Activated T-cell treated with anti-CD3 and anti-CD28 coated beads for 24 hours (primary cell): ENCODE measurements at regions not wholly inside any gene's neighbourhood (a gene's known extent, or its start where the extent isn't known, plus 50 kb on each side); places are given as distances from the start of the nearest gene placed in this dataset.
"Not testable (repeated sequence)": the region's sequence is repeated elsewhere in the genome, so short reads cannot be mapped to it uniquely, and the experiment has no call there.

ENCODE experiments used
- DNase-seq: peaks from one replicate; pipeline ENCODE4 v3.0.0-alpha.2; 2020; ENCODE audit warnings: low read depth

DNA sequence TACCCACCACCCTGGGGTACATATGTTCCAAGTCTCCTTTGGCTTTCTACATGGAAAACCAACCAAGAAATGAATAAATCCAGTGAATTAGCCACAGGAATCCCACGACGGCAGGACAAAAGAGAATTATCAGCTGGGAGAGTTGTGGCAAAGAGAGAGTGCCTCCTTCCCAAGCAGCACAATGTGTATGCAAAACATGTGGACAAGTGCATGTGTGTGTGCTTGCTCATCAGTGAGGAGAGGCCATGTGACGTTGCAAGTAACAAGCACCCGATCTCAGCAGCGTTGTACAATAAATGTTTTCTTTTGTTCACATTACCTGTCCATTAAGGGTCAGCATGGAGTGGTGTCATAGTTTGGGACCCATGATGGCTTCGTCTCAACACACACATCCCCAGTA, 50.0 kb upstream of the EMX2 start:
- DNase-seq = no peak

DNA sequence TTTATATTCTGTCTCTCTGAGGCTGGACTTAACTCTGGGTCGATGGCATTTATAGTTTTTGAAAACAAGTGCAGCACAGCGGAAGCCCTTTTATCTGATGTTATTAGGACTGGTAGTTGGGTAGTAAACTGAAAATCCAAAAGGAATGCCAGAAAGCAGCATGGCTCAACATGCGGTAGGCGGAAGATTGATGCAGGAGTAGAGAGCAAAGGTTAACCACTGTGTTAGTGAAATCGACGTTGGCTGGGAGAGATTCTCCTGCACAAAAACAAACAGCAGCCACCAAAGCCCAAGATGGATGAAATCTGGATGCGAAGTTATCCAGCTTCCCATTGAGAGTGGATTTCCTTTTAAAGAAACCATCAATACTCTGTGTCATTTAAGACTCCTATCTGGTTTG, 54.5 kb upstream of the EMX2 start:
- DNase-seq = no peak

DNA sequence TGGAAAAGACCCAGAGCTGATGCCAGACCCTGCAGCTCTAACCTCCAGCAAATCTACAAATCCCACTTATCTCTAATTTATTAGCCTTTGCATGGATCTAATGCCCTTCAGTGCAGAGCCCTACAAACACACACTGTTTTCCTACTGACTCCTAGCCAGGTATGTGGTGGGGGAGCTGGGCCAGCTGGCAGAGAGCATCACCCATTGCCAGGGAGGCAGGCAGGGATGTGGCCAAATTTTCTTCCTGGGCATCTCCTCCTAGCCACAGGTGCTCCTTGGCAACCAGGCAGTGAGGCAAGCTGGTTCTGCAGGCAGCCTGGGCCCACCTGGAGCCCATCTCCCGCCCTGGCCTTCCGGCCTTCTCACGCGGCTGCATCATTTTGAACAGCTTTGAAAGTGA, 55.9 kb upstream of the EMX2 start:
- no peak for DNase-seq

DNA sequence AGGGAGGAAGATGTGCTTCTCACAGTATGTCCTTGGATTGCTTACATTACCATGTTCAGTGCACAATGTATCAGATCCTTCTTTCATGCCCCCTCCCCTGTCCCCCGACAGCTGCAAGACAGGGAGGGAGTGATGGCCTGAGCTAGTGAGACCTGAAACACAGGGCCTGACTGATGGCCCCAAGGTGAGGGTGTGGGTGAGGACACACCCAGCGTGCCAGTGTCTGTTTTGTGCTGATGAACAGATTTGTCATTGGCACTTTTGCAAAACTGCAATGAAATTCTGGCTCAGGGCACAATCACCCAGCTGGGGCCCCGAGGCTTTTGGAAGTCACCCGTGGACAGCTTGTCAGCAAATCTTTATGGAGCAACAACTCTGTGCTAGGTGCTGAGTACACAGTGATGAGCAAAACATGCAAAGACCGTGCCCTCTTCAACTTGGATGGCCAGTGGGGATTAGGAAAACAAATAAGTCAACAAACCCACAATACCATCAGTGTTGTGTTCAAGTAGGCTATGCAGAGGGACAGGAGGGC, 59.4 kb upstream of the EMX2 start:
- no peak for DNase-seq

DNA sequence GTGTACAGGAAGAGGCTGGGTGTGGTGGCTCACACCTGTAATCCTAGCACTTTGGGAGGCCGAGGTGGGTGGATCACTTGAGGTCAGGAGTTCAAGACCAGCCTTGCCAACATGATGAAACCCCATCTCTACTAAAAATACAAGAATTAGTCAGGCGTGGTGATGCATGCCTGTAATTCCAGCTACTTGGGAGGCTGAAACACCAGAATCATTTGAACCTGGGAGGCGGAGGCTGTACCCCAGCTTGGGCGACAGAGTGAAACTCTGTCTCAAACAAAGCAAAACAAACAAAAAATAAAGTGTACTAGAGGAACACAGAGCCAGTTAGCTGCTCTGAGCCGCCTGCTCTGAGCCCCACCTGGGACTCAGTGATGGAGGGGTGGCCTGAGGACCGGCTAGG, 61.5 kb upstream of the EMX2 start:
- DNase-seq = not testable (repeated sequence)

DNA sequence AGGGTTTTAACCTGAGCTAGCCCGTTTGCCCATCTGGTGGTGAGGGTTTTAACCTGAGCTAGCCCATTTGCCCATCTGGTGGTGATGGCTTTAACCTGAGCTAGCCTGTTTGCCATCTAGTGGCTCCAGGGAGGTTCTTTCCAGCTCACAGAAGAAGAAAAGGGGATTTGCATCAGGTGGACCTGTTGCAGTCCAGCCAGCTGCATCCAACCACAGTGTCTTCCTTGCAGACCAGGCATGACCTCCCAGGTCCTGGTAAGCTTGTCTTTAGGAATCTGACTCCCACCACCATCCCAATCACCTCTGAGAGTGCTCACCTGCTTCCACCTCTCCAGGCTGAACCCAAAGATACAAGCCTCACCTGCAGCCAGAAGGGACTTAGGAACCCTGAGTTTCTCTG, 62.4 kb upstream of the EMX2 start:
- DNase-seq = no peak

DNA sequence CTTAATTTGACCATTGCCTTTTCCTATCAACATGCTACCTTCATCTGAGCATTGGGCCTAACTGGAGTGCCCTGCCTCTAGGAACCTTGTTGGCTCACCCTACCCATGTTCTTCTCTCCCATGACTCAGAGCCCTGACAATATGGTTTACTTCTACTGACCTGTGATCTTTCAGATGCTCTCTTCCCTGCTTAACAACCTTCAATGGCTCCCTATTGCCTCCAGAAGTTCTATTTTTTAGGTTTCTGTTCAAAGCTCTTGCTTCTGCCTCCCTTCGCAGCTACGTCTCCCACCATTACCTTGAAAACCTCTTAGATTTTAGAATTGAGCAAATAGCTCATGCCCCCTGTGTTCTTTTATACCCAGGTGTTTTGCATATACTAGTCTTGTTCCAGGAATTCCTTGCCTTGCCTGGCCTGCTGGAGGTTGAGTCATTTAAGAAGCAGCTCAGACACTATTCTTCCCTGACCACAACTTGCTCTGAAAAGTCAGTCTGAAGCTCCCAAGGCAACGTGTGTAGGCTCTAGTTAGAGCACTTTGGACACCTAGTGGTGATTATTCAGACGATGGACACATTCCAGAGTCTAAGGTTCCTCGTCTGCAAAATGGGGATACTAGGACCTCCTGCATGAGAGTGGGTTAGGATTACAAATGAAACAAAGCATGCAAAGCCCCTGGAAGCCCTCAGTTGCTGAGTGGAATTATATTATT, 64.4 kb upstream of the EMX2 start:
- DNase-seq = no peak

DNA sequence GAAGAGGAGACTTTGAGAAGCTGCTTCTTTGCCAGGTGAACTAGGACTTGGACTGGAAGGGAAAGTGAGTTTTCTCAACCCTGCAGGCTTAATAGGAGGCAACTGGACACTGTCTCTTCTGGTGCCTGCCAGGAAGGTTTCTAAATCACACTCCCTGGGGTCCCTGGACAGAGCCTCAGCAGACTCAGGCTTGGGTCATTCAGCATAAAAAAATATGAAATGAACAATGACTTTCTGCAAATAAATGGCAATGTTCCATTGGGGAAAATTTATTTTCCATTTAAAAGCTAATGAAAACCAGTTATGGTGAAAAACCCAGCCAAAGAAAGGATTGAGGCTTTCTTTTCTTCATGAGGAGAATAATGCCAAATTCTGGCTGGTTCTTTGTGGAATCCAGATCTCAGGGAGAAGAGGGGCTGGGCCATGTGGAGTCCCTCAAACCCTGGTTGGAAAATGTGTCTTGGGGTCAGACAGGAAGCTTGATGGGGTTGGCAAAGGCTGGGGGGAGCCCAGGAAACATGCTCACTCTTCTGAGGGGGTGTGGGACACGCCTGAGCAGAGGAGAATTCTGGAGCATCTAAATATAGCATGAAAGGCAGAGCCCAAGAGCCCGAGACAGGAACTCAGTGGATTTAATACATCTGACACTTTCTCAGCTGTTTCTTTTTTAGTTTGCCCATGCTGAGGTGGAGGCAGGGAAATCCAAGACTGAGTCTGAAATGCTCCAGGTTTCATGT, 65.2 kb upstream of the EMX2 start:
- DNase-seq = no peak

DNA sequence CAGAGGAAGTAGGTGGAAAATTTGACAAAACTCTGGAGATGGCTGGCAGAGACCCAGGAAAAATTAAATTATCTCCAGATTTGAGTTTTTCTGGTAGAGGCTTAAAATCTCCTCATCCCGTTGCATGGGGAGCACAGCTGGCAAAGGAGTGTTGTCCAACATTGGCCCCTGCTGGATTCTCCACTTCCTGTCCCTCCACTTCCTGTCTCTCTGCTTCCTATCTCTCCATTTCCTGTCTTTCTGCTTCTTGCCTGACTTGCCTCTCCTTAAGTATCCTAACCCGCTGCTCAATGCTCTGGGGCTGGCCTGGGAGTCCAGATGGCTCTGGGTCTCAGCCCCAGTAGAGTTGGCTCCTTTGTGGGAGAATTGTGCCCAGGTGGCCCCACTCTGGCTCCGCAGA, 65.8 kb upstream of the EMX2 start:
- no peak for DNase-seq

DNA sequence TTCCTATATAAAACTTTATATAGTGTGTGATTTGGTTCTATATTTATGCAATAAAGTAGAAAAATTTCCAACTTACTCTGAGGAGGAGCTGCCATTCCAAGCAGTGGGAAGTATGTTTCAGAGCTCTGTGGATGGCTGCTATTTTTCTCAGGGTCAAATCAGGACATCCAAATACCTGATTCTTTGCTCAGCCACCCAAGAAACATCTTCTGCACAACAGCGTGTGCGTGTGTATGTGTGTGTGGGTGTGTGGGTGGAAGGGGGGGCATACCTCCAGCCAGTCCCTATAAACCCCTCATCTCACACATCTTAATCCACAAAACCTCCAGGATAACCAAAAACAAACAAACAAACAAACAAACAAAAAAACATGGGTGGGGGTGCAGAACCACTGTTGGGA, 66.3 kb upstream of the EMX2 start:
- DNase-seq = no peak

DNA sequence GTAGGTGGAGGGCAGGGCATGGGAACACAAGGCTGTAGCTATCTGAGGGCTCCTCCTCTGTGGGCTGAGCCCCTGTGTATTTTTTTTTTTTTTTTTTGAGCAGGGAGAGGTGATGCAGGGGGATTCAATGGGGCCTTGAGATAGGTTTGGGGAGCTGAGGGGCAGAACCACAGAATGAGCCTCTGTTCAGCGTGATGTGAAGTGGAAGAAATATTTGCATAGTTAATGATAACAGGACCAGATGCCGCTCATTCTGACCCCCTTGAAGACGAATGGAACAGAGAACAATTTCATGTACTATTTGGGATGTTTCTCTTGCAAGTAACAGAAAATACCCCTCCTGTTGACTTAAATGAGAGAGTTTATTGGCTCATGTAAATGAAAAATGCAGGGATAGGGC, 69.7 kb upstream of the EMX2 start:
- no peak for DNase-seq

DNA sequence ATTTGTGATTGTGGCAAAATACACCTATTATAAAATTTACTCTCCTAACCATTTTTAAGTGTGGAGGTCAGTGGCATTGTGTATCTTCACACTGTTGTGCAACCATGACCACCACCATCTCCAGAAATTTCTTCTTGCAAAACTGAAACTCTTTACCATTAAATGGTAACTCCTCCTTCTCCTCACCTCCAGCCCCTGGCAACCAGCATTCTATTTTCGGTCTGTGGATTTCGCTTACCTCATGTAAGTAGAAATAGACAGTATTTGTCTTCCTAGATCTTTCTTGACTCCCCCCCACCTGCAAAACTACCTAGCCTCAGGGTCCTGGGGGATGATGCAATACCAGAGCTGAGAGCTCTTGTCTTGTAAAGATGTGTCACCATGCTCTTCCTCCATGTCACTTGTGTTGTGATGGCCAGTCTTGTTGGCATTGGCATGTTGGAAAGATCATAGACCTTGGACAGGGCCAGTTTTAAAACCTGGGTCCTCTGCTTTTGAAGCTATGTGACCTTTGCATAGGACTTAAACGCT, 71.1 kb upstream of the EMX2 start:
- no peak for DNase-seq

DNA sequence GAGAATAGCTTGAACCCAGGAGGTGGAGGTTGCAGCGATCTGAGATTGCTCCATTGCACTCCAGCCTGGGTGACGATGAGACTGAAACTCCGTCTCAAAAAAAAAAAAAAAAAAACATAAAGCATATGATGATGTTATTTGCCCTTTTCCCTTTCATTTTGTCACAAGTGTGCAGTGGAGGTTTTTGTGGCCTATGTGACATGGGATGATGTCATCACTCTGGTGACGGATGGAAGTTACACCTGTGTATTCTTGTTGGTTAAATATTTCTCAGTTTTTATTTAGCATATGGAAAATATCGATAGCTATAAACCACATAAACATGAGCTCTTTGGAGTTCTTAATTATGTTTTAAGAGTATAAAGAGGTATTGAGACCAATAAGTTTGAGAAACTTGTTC, 71.8 kb upstream of the EMX2 start:
- no peak for DNase-seq

DNA sequence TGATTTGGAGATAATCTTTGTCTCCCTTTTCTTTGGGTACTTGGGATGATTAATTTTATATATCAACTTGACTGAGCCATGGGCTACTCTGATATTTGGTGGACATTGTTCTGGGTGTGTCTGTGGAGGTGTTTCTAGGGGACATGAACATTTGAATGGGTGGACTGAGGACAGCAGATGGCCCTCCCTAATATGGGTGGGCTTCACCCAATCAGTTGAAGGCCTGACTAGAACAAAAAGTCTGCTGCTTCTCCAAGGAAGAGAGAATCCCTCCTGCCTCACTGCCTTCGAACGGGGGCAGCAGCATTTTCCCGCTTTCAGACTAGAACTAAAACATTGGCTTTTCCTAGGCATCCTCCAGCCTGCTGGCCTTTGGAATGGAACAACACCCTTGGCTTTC, 73.9 kb upstream of the EMX2 start:
- no peak for DNase-seq

DNA sequence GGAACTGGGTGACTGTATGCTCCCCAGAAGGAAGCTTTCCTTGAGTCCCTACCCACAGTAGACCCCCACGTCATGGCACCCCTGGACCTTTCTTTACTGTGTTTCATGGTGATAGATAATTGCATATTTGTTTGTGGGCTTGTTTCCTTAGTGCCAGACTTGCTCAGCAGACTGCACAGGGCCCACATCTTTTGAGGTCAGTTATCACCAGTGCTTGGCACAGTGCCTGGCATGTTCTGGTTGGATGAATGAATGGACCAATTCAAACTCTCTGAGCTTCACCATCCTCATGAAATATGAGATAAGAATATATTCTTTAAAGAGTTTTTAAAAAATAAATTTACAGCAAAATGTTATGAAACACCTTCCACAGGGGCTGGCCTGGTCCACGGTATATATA, 78.4 kb upstream of the EMX2 start:
- no peak for DNase-seq

DNA sequence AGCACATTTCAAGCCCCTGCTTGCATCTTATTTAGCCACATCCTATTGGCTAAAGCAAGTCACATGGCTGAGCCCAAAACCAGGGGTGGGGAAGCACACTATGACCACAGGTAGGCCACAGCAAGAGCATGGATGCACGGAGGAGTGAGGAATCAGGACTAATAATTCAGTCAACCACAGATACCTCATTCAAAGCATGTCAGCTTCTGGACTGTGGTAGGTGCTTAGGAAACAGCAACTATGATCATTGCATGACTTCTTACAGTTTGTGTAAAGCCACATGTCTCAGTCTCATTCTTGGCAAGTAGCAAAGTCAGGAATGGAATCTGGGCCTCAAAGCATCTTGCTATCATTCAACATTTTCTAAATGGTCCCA, 79.0 kb upstream of the EMX2 start:
- DNase-seq = no peak

DNA sequence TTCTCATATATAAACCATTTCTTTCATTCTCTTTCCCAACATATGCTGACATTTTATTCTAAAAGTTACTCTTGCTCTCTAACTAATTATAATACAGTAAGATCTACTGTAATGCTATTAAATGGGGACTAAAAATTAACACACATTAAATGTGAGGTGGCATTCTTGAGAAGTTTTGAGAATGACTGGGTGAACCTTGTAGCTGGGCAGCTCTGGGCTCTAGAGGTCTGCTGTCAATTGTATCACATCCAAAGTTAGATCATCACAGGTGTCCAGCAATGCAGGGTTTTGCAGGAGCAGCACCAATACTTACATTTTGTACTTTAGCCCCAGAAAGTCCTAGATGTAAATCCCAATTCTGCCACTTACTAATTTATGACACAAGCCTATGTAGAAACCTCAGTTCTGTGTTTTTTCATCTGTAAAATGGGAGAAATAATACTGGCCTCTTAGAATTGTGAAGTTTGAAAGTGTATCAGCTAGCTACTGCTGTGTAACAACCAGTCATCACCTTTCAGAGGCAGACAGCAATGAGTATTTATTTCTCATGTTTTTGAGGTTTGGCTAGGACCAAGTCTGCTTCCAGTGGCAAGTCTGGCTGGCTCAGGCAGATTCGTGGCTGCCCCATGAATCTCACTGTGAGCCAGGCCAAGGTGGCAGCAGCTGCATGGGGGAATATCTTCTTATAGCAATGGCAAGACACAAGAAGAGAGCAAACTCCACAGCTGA, 79.6 kb upstream of the EMX2 start:
- no peak for DNase-seq

DNA sequence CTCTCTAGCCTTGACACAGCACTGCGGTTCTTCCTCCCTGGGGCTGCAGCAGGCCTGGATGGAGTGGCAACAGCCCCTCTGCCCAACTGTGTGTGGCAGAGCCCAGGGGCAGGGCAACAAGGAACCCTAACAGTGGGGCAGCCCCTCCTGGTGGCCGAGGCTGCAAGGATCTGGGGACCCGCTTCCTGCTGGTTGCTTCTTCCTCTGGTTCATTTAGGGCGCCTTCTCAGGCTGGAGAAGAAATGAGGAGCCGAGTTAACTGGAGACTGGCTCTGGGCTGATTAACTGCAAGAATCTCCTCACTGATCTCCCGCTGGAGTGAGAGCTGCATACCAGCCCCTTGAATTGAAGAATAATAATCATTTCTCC, 80.1 kb upstream of the EMX2 start:
- no peak for DNase-seq

DNA sequence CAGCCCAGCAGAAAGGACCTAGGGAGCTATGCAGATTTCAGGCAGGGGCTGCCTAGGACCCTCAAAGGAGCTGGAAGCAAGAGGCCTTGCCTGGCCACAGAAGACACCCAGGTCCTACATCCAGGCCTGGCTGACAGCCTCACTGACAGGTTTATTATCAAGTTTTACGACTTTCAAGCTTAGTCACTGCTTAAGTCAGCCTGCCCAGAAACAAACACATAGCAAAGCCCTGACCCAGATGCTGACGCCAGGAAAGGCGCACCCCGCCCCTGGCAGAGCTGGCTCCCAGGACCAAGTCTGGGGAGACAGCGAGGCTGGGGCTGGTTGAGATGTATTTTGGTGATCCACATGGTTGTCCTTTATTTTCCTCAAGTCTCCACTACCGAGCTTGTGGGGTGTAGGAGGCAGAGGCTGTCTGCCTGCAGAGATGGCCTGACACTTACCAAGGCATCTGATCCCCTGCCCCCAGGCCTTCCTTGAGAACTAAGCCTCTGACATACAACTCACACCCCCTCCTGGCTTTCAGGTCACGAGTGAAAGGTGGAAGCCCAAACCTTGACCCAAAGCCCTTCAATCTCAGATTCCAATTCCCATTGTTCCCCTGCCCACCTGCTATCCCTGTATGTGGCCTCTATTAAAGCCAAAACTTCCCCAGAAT, 80.7 kb upstream of the EMX2 start:
- DNase-seq = no peak

DNA sequence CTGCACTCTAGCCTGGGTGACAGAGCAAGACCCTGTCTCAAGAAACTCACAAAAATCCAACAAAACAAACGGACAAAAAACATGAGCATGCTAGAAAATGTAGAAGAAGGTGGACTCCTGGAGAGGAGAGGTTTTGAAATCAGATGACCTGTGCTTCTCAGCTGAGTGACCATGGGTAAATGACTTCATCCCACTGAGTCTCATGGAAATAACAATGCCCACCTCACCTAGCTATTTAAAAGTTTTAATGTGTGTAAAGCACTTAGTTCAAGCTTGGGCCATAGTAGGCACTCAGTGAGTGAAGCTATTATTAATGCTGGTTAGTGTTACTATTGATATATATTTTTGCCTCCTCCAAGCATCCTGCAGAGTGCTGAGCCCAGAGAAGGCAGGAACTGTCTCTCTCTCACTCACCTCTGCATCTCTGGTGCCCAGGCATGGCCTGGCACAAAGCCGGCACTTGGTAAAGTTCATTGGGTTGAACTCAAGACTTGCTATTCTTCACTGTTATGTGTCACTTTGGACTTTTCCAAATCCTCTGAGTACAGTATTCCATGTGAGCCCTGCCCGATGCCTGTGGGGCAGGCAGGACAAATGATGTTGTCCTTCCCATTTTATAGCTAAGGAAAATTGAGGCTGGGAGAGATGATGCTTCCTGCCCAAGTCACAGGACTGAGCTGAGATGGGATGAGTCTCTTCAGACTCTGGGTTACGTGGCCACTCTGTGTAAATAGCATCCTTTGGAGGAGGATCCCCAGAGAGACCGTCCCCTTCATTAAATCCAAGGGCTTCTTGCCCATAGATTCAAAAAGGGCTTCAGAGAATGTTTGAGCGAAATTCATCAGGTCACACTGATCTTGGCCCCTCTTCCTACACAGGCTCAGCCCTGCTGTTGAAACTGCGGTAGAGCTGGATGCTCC, 81.4 kb upstream of the EMX2 start:
- no peak for DNase-seq

DNA sequence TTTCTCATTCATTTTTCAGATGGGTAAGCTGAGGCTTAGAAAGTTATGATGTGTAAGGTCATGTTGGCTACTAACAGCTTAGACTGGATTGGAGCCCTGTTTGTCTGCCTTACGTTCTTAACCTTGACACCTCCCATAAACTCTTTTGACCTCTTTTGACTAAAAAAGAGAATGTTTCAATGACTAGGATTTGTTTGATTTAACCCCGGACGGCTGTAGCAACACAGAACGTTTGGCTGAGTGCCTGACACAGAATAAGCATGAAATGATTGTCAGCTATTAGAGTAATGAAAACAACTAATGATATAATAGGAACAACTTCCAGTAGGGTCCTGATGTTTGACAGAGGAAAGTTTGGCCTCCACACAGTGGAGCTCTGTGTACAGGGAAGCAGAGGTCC, 83.3 kb upstream of the PDZD8 start:
- no peak for DNase-seq
